Spleen (tissue), 7 donors: ENCODE measurements at regions not wholly inside any gene's neighbourhood (a gene's known extent, or its start where the extent isn't known, plus 50 kb on each side); places are given as distances from the start of the nearest gene placed in this dataset.

Experiments
- POLR2AphosphoS5 ChIP-seq, 3 donors: sonication (generic); formaldehyde crosslinking; IDR thresholded peaks; one replicate each; pipeline ENCODE4 v1.5.1; 2017; ENCODE audit warnings: antibody characterized with exemption in 3 of 3
- TF ChIP-seq, protein P1 (sequence below), 11 experiments: fragments of 200-600 bp in 7 of 11; fragments of 450-650 bp in 4 of 11; sonication (generic) in 4 of 11; IDR thresholded peaks in 8 of 11; conservative IDR thresholded peaks in 3 of 11; 1 replicate in 7 of 11; 2 replicates in 4 of 11; pipeline versions ENCODE4 v1.4.0 to v1.8.0; 2016 to 2021; ENCODE audit warnings: antibody characterized with exemption in 11 of 11, inconsistent platforms in 4 of 11, mild to moderate bottlenecking in 1 of 11
- donor health status: DM: no; HTN: no; CAD: no; lungs with moderate emphysema.
- donor health status: DM: no; HTN: no; CAD: no.
- donor health status: DM: no; HTN: no; CAD: no.

DNA sequence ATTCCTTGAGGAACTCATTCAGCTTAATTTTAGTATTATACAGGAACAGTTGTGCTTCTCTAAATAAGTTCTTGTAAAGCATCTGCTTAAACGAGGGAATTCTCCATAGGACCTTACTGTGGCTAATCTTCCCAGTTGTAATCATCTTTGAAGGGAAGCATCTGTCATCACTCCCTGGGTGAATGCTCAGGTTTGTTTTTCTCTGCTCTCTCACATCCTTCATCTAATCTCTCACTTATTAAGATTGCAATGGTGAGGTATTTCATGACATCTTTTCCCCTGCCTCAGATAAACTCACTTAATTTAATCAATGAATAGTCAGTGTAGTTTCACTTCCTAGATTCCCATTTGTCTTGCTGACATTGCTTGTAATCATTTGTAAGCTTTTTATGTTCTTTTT is 121.8 kb upstream of the ADAMTS3 start:
- TF ChIP-seq POLR2AphosphoS5 (IDR thresholded peaks at IDR 0.05): no peak
- TF ChIP-seq, protein P1, sequence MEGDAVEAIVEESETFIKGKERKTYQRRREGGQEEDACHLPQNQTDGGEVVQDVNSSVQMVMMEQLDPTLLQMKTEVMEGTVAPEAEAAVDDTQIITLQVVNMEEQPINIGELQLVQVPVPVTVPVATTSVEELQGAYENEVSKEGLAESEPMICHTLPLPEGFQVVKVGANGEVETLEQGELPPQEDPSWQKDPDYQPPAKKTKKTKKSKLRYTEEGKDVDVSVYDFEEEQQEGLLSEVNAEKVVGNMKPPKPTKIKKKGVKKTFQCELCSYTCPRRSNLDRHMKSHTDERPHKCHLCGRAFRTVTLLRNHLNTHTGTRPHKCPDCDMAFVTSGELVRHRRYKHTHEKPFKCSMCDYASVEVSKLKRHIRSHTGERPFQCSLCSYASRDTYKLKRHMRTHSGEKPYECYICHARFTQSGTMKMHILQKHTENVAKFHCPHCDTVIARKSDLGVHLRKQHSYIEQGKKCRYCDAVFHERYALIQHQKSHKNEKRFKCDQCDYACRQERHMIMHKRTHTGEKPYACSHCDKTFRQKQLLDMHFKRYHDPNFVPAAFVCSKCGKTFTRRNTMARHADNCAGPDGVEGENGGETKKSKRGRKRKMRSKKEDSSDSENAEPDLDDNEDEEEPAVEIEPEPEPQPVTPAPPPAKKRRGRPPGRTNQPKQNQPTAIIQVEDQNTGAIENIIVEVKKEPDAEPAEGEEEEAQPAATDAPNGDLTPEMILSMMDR (IDR thresholded peaks at IDR 0.05 in 8 of 11, conservative IDR thresholded peaks at IDR 0.05 in 3 of 11): no peak
